ENCODE measurements at regions not wholly inside any gene's neighbourhood (a gene's known extent, or its start where the extent isn't known, plus 50 kb on each side); places are given as distances from the start of the nearest gene placed in this dataset.
"Not testable (repeated sequence)": the region's sequence is repeated elsewhere in the genome, so short reads cannot be mapped to it uniquely, and the experiment has no call there.

- no peak for ATAC-seq
These were observed 769.8 kb upstream of the GYPC start for GRCh38 chr2:125886153-125886552.

- no peak for ATAC-seq
These were observed 754.7 kb upstream of the GYPC start for GRCh38 chr2:125901278-125901677.

- no peak for ATAC-seq
These were observed 729.9 kb upstream of the GYPC start for GRCh38 chr2:125925891-125926546.

GRCh38 chr2:125935559-125935958 is 720.4 kb upstream of the GYPC start:
- ATAC-seq: no peak

GRCh38 chr2:125942585-125943424 is 713.2 kb upstream of the GYPC start:
- no peak for ATAC-seq

GRCh38 chr2:125959047-125959446 is 696.9 kb upstream of the GYPC start:
- ATAC-seq: no peak

GRCh38 chr2:125961739-125962138 is 694.2 kb upstream of the GYPC start:
- ATAC-seq: no peak

GRCh38 chr2:125979886-125980285 is 676.1 kb upstream of the GYPC start:
- ATAC-seq: no peak

GRCh38 chr2:125983364-125983763 is 672.6 kb upstream of the GYPC start:
- no peak for ATAC-seq

- no peak for ATAC-seq
These were observed 626.6 kb upstream of the GYPC start for GRCh38 chr2:126029316-126029715.

- ATAC-seq: no peak
These were observed 617.1 kb upstream of the GYPC start for GRCh38 chr2:126038861-126039260.

- no peak for ATAC-seq
These were observed 614.4 kb upstream of the GYPC start for GRCh38 chr2:126041391-126042047.

- no peak for ATAC-seq
These were observed 613.9 kb upstream of the GYPC start for GRCh38 chr2:126042089-126042488.

- no peak for ATAC-seq
These were observed 607.2 kb upstream of the GYPC start for GRCh38 chr2:126048719-126049118.

GRCh38 chr2:126049461-126049860 is 606.5 kb upstream of the GYPC start:
- ATAC-seq: no peak

GRCh38 chr2:126050991-126051736 is 604.8 kb upstream of the GYPC start:
- ATAC-seq: no peak

- ATAC-seq: not testable (repeated sequence)
These were observed 604.2 kb upstream of the GYPC start for GRCh38 chr2:126051737-126052240.

GRCh38 chr2:126059379-126059778 is 596.6 kb upstream of the GYPC start:
- no peak for ATAC-seq

GRCh38 chr2:126085011-126085795 is 570.8 kb upstream of the GYPC start:
- no peak for ATAC-seq

- no peak for ATAC-seq
These were observed 555.0 kb upstream of the GYPC start for GRCh38 chr2:126100962-126101361.

- ATAC-seq: no peak
These were observed 550.0 kb upstream of the GYPC start for GRCh38 chr2:126106006-126106405.

- ATAC-seq: no peak
These were observed 548.1 kb upstream of the GYPC start for GRCh38 chr2:126107883-126108282.

Data from activated CD4-positive, CD25-positive, alpha-beta regulatory T cell treated with anti-CD3 and anti-CD28 coated beads, Interleukin-2, amount 50 U/mL, for 24 hours (primary cell).